Tibial nerve (tissue), 4 donors: ENCODE measurements at regions not wholly inside any gene's neighbourhood (a gene's known extent, or its start where the extent isn't known, plus 50 kb on each side); places are given as distances from the start of the nearest gene placed in this dataset.
"Not testable (repeated sequence)": the region's sequence is repeated elsewhere in the genome, so short reads cannot be mapped to it uniquely, and the experiment has no call there.

ENCODE experiments used
- DNase-seq, 2 donors: peaks; one replicate each; pipeline ENCODE4 v3.0.0-alpha.2; 2019; ENCODE audit warnings: low spot score in 2 of 2
- H3K27ac ChIP-seq, 4 donors: fragments of 200-600 bp; sonication (generic) in 3 of 4; one replicate each; pipeline ENCODE4 v1.5.1; 2017 to 2019; ENCODE audit warnings: mild to moderate bottlenecking in 1 of 4
- H3K27me3 ChIP-seq, 2 donors: fragments of 200-600 bp; sonication (generic) in 1 of 2; one replicate each; pipeline versions ENCODE4 v1.5.1 to v1.6.0; 2017 to 2019
- H3K36me3 ChIP-seq, 3 donors: fragments of 200-600 bp; sonication (generic); one replicate each; pipeline ENCODE4 v1.5.1; 2018 to 2019
- H3K4me1 ChIP-seq, 4 donors: fragments of 200-600 bp; sonication (generic) in 3 of 4; one replicate each; pipeline ENCODE4 v1.5.1; 2017 to 2019
- H3K4me3 ChIP-seq, 4 donors: fragments of 200-600 bp; sonication (generic) in 3 of 4; one replicate each; pipeline ENCODE4 v1.5.1; 2017 to 2019; ENCODE audit warnings: mild to moderate bottlenecking in 1 of 4, moderate library complexity in 1 of 4
- H3K9me3 ChIP-seq, 4 donors: fragments of 200-600 bp; sonication (generic) in 3 of 4; one replicate each; pipeline ENCODE4 v1.5.1; 2017 to 2019
- EP300 ChIP-seq, 2 donors: sonication (generic); formaldehyde crosslinking; IDR thresholded peaks; one replicate each; pipeline ENCODE4 v1.6.1; 2017; ENCODE audit warnings: antibody characterized with exemption in 2 of 2, mild to moderate bottlenecking in 1 of 2
- POLR2A ChIP-seq, 2 donors: fragments of 450-650 bp; IDR thresholded peaks; one replicate each; pipeline ENCODE4 v1.6.1; 2017; ENCODE audit warnings: antibody characterized with exemption in 2 of 2, mild to moderate bottlenecking in 2 of 2, moderate library complexity in 2 of 2
- WGBS, 2 donors: methylation state at CpG; one replicate each; pipeline ENCODE4 v1.1.5; 2018; 5-methylcytosine and 5-hydroxymethylcytosine counted together
- TF ChIP-seq, protein P1 (sequence below), 5 experiments: fragments of 200-600 bp in 3 of 5; fragments of 450-650 bp in 2 of 5; sonication (generic) in 3 of 5; IDR thresholded peaks; one replicate each; pipeline ENCODE4 v1.5.1; 2016 to 2019; ENCODE audit warnings: antibody characterized with exemption in 5 of 5, mild to moderate bottlenecking in 3 of 5, moderate library complexity in 2 of 5

- DNase-seq = no peak
Measured at GRCh38 chr1:213697192-213697802, 290.5 kb upstream of the PROX1 start.

GRCh38 chr1:213698092-213698702, 289.6 kb upstream of the PROX1 start:
- WGBS, 2 donors = 81 to 93% methylated on average over 5 of the region's 5 CpGs
- Histone ChIP-seq H3K4me1 (no peaks in the 10 kb centered on the region), H3K4me3 (no peak overlapping the region), H3K27me3 (no peaks in the 10 kb centered on the region), H3K36me3 (no peaks in the 10 kb centered on the region), H3K27ac (no peak overlapping the region), H3K9me3 (no peaks in the 10 kb centered on the region)
- DNase-seq = no peak
- TF ChIP-seq EP300 (IDR thresholded peaks at IDR 0.05) (no peak), POLR2A (IDR thresholded peaks at IDR 0.05) (no peak)
- TF ChIP-seq, protein P1, sequence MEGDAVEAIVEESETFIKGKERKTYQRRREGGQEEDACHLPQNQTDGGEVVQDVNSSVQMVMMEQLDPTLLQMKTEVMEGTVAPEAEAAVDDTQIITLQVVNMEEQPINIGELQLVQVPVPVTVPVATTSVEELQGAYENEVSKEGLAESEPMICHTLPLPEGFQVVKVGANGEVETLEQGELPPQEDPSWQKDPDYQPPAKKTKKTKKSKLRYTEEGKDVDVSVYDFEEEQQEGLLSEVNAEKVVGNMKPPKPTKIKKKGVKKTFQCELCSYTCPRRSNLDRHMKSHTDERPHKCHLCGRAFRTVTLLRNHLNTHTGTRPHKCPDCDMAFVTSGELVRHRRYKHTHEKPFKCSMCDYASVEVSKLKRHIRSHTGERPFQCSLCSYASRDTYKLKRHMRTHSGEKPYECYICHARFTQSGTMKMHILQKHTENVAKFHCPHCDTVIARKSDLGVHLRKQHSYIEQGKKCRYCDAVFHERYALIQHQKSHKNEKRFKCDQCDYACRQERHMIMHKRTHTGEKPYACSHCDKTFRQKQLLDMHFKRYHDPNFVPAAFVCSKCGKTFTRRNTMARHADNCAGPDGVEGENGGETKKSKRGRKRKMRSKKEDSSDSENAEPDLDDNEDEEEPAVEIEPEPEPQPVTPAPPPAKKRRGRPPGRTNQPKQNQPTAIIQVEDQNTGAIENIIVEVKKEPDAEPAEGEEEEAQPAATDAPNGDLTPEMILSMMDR (IDR thresholded peaks at IDR 0.05) = no peak

More at GRCh38 chr1:213697192-213697802, 290.5 kb upstream of the PROX1 start:
- Histone ChIP-seq H3K27me3 (no peaks in the 10 kb centered on the region), H3K36me3 (no peaks in the 10 kb centered on the region), H3K9me3 (no peaks in the 10 kb centered on the region), H3K4me1 (no peaks in the 10 kb centered on the region), H3K4me3 (no peak overlapping the region), H3K27ac (no peak overlapping the region)
- TF ChIP-seq, protein P1 (IDR thresholded peaks at IDR 0.05) = no peak
- TF ChIP-seq EP300 (IDR thresholded peaks at IDR 0.05) = no peak
- TF ChIP-seq POLR2A (IDR thresholded peaks at IDR 0.05) = no peak
- WGBS, 2 donors = 92 to 93% methylated on average over 4 of the region's 4 CpGs

DNA sequence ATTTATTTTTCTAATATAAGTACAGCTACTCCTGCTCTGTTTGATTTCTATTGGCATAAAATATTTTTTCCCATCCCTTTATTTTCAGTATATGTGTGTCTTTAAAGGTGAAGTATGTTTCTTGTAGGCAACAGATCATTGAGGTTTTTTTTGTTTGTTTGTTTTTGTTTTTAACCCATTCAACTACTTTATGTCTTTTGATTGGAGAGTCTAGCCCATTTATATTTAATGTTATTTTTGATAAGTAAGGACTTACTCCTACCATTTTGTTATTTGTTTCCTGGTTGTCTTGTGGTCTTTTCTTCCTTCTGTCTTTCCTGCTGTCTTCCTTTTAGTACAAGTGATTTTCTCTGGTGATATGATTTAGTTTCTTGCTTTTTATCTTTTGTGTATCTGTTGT, 285.1 kb upstream of the PROX1 start:
- no peaks in the 10 kb centered on the region for H3K36me3 ChIP-seq

DNA sequence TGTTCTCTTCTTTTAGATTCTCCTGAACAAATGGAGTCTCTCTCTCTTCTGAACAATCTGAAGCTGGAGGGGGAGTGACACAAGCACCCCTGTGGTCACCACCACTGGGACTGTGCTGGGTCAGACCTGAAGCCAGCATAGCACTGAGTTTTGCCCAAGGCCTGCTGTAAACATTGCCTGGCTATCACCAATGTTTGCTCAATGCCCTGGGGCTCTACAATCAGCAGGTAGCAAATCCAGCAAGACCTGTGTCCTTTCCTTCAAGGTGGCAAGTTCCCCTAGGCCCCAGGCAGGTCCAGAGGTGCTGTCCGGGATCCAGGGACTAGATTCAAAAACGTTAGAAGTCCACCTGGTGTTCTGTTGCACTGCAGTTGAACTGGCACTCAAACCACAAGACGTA, 282.8 kb upstream of the PROX1 start:
- TF ChIP-seq EP300 (IDR thresholded peaks at IDR 0.05) (no peak), POLR2A (IDR thresholded peaks at IDR 0.05) (no peak)
- TF ChIP-seq, protein P1 (IDR thresholded peaks at IDR 0.05) = no peak
- H3K27ac ChIP-seq = no peak overlapping the region
- H3K27me3 ChIP-seq = no peaks in the 10 kb centered on the region
- DNase-seq = no peak
- peaks cover 0 to 21% (median 1%) of the 10 kb centered on the region in 4 donors for H3K9me3 ChIP-seq
- no peak overlapping the region for H3K4me3 ChIP-seq
- no peaks in the 10 kb centered on the region for H3K36me3 ChIP-seq
- no peaks in the 10 kb centered on the region for H3K4me1 ChIP-seq
- WGBS, 2 donors = 77 to 100% methylated on average over 3 of the region's 3 CpGs

More for the DNA sequence above, 285.1 kb upstream of the PROX1 start:
- DNase-seq = no peak
- no peaks in the 10 kb centered on the region for H3K4me1 ChIP-seq
- H3K27me3 ChIP-seq = no peaks in the 10 kb centered on the region
- H3K27ac ChIP-seq = no peak overlapping the region
- TF ChIP-seq POLR2A (IDR thresholded peaks at IDR 0.05) (no peak), EP300 (IDR thresholded peaks at IDR 0.05) (no peak)
- TF ChIP-seq, protein P1 (IDR thresholded peaks at IDR 0.05) = no peak
- H3K9me3 ChIP-seq = peaks cover 0 to 15% (median 1%) of the 10 kb centered on the region in 4 donors
- H3K4me3 ChIP-seq = no peak overlapping the region

DNA sequence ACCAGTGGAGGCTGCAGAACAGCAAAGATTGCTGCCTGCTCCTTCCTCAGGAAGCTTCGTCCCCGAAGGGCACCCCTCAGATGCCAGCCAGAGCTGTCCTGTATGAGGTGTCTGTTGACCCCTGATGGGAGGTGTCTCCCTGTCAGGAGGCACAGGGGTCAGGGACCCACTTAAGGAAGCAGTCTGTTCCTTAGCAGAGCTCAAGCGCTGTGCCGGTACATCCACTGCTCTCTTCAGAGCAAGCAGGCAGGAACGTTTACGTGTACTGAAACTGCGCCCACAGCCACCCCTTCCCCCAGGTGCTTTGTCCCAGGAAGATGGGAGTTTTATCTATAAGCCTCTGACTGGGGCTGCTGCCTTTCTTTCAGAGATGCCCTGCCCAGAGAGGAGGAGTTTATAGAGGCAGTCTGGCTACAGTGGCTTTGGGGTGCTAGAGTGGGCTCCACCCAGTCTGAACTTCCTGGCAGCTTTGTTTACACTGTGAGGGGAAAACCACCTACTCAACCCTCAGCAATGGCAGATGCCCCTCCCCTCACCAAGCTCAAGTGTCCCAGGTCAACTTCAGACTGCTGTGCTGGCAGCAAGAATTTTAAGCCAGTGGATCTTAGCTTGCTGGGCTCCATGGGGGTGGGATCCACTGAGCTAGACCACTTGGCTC, 275.8 kb upstream of the PROX1 start:
- H3K27ac ChIP-seq, H3K4me3 ChIP-seq, H3K27me3 ChIP-seq, H3K4me1 ChIP-seq, H3K36me3 ChIP-seq, DNase-seq: not testable (repeated sequence)
- WGBS, 2 donors = 84 to 87% methylated on average over 7 of the region's 7 CpGs
- peaks cover 0 to 25% (median 1%) of the 10 kb centered on the region in 4 donors for H3K9me3 ChIP-seq
